HG03159 (cell line): ENCODE measurements at regions not wholly inside any gene's neighbourhood (a gene's known extent, or its start where the extent isn't known, plus 50 kb on each side); places are given as distances from the start of the nearest gene placed in this dataset.

Experiments
- ATAC-seq: cut with Tn5 transposase; IDR thresholded peaks from one replicate; pipeline ENCODE4 v1.9.1; 2021; ENCODE audit warnings: mild to moderate bottlenecking, moderate library complexity; ENCODE audit not compliant: unreplicated experiment

- ATAC-seq, result no peak
Observed at GRCh38 chr2:129611471-129611870, 368.0 kb upstream of the RAB6C start.

GRCh38 chr2:129619471-129619870 is 360.0 kb upstream of the RAB6C start:
- ATAC-seq, result no peak

GRCh38 chr2:129620411-129620810 is 359.1 kb upstream of the RAB6C start:
- no peak for ATAC-seq

- no peak for ATAC-seq
Observed at GRCh38 chr2:129623783-129624182, 355.7 kb upstream of the RAB6C start.

GRCh38 chr2:129627437-129627836 is 352.0 kb upstream of the RAB6C start:
- no peak for ATAC-seq

- no peak for ATAC-seq
Observed at GRCh38 chr2:129636692-129637091, 342.8 kb upstream of the RAB6C start.

GRCh38 chr2:129641371-129641770 is 338.1 kb upstream of the RAB6C start:
- ATAC-seq, result no peak

GRCh38 chr2:129642526-129643043 is 336.9 kb upstream of the RAB6C start:
- no peak for ATAC-seq

- no peak for ATAC-seq
Observed at GRCh38 chr2:129645335-129645734, 334.1 kb upstream of the RAB6C start.

- no peak for ATAC-seq
Observed at GRCh38 chr2:129646107-129646506, 333.4 kb upstream of the RAB6C start.

- no peak for ATAC-seq
Observed at GRCh38 chr2:129653246-129653645, 326.2 kb upstream of the RAB6C start.

GRCh38 chr2:129654331-129654730 is 325.1 kb upstream of the RAB6C start:
- ATAC-seq, result no peak

GRCh38 chr2:129656081-129656598 is 323.3 kb upstream of the RAB6C start:
- ATAC-seq, result no peak

- no peak for ATAC-seq
Observed at GRCh38 chr2:129658430-129658829, 321.0 kb upstream of the RAB6C start.

GRCh38 chr2:129661935-129662334 is 317.5 kb upstream of the RAB6C start:
- ATAC-seq, result no peak

- no peak for ATAC-seq
Observed at GRCh38 chr2:129667577-129667976, 311.9 kb upstream of the RAB6C start.

- no peak for ATAC-seq
Observed at GRCh38 chr2:129672521-129672920, 306.9 kb upstream of the RAB6C start.

- no peak for ATAC-seq
Observed at GRCh38 chr2:129673234-129673633, 306.2 kb upstream of the RAB6C start.

- no peak for ATAC-seq
Observed at GRCh38 chr2:129673847-129674711, 305.4 kb upstream of the RAB6C start.

GRCh38 chr2:129678751-129679150 is 300.7 kb upstream of the RAB6C start:
- no peak for ATAC-seq

- no peak for ATAC-seq
Observed at GRCh38 chr2:129681788-129682187, 297.7 kb upstream of the RAB6C start.

GRCh38 chr2:129689653-129690448 is 289.6 kb upstream of the RAB6C start:
- ATAC-seq, result no peak
